ENCODE measurements at regions not wholly inside any gene's neighbourhood (a gene's known extent, or its start where the extent isn't known, plus 50 kb on each side); places are given as distances from the start of the nearest gene placed in this dataset.

GRCh38 chr1:8147956-8148355 is 121.8 kb upstream of the ERRFI1 start:
- intact Hi-C loops (cut with DNase I) = no loop called here
- TF ChIP-seq CTCF (IDR thresholded peaks at IDR 0.05) (no peak), POLR2AphosphoS5 (IDR thresholded peaks at IDR 0.05) (no peak), POLR2A (IDR thresholded peaks at IDR 0.05) (no peak)
- no peak overlapping the region for H3K27ac ChIP-seq
- H3K36me3 ChIP-seq = no peaks in the 10 kb centered on the region
- no peak for DNase-seq (ENCODE audit: low spot score)
- H3K4me1 ChIP-seq (replicated peaks) = no peaks in the 10 kb centered on the region
- WGBS = 96% methylated on average over 1 of the region's 1 CpG
- H3K9me3 ChIP-seq = no peaks in the 10 kb centered on the region
- no peaks in the 10 kb centered on the region for H3K27me3 ChIP-seq (replicated peaks; ENCODE audit: insufficient read depth)
- no peak overlapping the region for H3K4me3 ChIP-seq

GRCh38 chr1:8146257-8146855 is 120.2 kb upstream of the ERRFI1 start:
- Histone ChIP-seq H3K27me3 (replicated peaks; ENCODE audit: insufficient read depth) (no peaks in the 10 kb centered on the region), H3K4me3 (no peak overlapping the region), H3K4me1 (replicated peaks) (no peaks in the 10 kb centered on the region), H3K27ac (no peak overlapping the region), H3K9me3 (no peaks in the 10 kb centered on the region), H3K36me3 (no peaks in the 10 kb centered on the region)
- intact Hi-C loops (cut with DNase I) = no loop called here
- WGBS = 97% methylated on average over 11 of the region's 11 CpGs
- no peak for TF ChIP-seq CTCF (IDR thresholded peaks at IDR 0.05)
- TF ChIP-seq POLR2A (IDR thresholded peaks at IDR 0.05) = no peak
- TF ChIP-seq POLR2AphosphoS5 (IDR thresholded peaks at IDR 0.05) = no peak
- DNase-seq (ENCODE audit: low spot score) = no peak

DNA sequence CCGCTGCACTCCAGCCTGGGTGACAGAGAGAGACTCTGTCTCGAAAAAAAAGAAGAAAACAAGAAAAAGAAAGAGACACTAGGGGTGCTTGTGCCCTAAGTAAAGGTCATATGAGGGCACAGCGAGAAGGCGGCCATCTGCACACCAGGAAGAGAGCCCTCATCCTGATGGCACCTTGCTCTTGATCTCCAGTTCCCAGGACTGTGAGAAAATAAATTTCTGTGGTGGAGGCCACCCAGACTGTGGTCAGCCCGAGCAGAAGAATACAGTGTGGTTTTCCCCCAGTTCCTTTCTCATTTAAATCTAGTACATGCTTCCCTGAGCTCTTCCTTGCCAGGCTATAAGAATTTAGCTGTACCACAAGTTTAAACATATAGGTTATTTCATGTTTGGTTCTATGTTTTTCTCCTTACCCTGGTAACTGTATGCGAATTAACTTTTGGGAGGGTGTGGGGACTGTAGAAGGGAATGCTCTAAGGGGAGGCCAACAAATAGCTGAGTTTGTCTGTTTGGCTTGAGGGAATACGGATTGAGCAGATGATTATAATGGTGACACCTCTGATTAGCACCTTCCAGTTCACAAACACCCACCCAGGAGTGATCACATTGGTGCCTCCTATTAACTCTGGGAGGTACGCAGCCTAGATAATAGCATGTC is 119.6 kb upstream of the ERRFI1 start:
- no peak for DNase-seq (ENCODE audit: low spot score)
- H3K4me1 ChIP-seq (replicated peaks) = no peaks in the 10 kb centered on the region
- no peaks in the 10 kb centered on the region for H3K36me3 ChIP-seq
- intact Hi-C loops (cut with DNase I) = no loop called here
- H3K27ac ChIP-seq = no peak overlapping the region
- WGBS = 83% methylated on average over 8 of the region's 8 CpGs
- H3K4me3 ChIP-seq = no peak overlapping the region
- TF ChIP-seq POLR2A (IDR thresholded peaks at IDR 0.05) (no peak), CTCF (IDR thresholded peaks at IDR 0.05) (no peak), POLR2AphosphoS5 (IDR thresholded peaks at IDR 0.05) (no peak)
- H3K9me3 ChIP-seq = no peaks in the 10 kb centered on the region
- no peaks in the 10 kb centered on the region for H3K27me3 ChIP-seq (replicated peaks; ENCODE audit: insufficient read depth)

DNA sequence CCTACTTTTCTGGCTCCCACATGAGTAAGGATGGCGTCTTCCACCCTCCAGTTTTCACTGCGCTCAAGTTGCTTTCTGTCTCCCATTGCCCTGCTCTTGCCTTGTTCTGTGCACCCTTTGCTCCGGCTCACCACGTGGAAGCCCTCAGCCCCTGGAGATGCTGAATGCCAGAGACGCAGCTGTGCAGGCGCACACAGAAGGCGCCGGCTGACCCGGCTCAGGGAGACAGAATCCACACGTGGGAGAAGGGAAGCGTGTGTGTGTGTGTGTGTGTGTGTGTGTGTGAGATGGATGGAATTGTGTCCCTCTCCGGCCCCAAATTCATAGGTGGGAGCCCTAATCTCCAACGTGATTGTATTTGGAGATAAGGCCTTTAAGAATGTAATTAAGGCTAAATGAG is 118.2 kb upstream of the ERRFI1 start:
- no peak for TF ChIP-seq CTCF (IDR thresholded peaks at IDR 0.05)
- no peak for TF ChIP-seq POLR2A (IDR thresholded peaks at IDR 0.05)
- no peak for TF ChIP-seq POLR2AphosphoS5 (IDR thresholded peaks at IDR 0.05)
- no peak for DNase-seq (ENCODE audit: low spot score)
- Histone ChIP-seq H3K27ac (no peak overlapping the region), H3K27me3 (replicated peaks; ENCODE audit: insufficient read depth) (no peaks in the 10 kb centered on the region), H3K9me3 (no peaks in the 10 kb centered on the region), H3K4me3 (no peak overlapping the region), H3K4me1 (replicated peaks) (no peaks in the 10 kb centered on the region), H3K36me3 (no peaks in the 10 kb centered on the region)
- 80% methylated on average over 13 of the region's 13 CpGs for WGBS
- intact Hi-C loops (cut with DNase I) = no loop called here

Data from prostate gland (tissue), 2 donors.